ENCODE measurements at regions not wholly inside any gene's neighbourhood (a gene's known extent, or its start where the extent isn't known, plus 50 kb on each side); places are given as distances from the start of the nearest gene placed in this dataset.

- no peak for TF ChIP-seq ARID4B (CRISPR knock-in tag; IDR thresholded peaks at IDR 0.05; ENCODE audit: borderline replicate concordance)
- no peak for TF ChIP-seq AFF4 (CRISPR knock-in tag; IDR thresholded peaks at IDR 0.05; ENCODE audit: borderline replicate concordance)
- no peak for TF ChIP-seq ZMAT4 (CRISPR knock-in tag; IDR thresholded peaks at IDR 0.05)
- no peak for TF ChIP-seq ATF3 (CRISPR knock-in tag; conservative IDR thresholded peaks at IDR 0.05)
- TF ChIP-seq ZBTB21 (CRISPR knock-in tag; IDR thresholded peaks at IDR 0.05; ENCODE audit: borderline replicate concordance) = no peak
These were observed 483.5 kb downstream of the ADGRL2 start (continued) for GRCh38 chr1:82284213-82284612.

- TF ChIP-seq ATF2 (CRISPR knock-in tag; IDR thresholded peaks at IDR 0.05; ENCODE audit: borderline replicate concordance, low read depth) (no peak), ZNF532 (CRISPR knock-in tag; IDR thresholded peaks at IDR 0.05; ENCODE audit: borderline replicate concordance) (no peak), CTCF (IDR thresholded peaks at IDR 0.05) (no peak), ZNF396 (CRISPR knock-in tag; IDR thresholded peaks at IDR 0.05; ENCODE audit: borderline replicate concordance) (no peak), ZNF423 (CRISPR knock-in tag; IDR thresholded peaks at IDR 0.05) (no peak)
- DNase-seq (ENCODE audit: low spot score) = no peak
- Mint-ChIP-seq H3K9me3 (peaks cover 6% of the 10 kb centered on the region), H3K36me3 (no peaks in the 10 kb centered on the region), H3K27ac (no peak overlapping the region), H3K27me3 (ENCODE audit: low read depth) (no peaks in the 10 kb centered on the region), H3K4me3 (no peak overlapping the region), H3K4me1 (no peaks in the 10 kb centered on the region)
- ATAC-seq = no peak
- CTCF ChIA-PET = no interaction called here
- POLR2A ChIA-PET = no interaction called here
These were observed 478.5 kb downstream of the ADGRL2 start for GRCh38 chr1:82279241-82279640.
